ENCODE measurements at regions not wholly inside any gene's neighbourhood (a gene's known extent, or its start where the extent isn't known, plus 50 kb on each side); places are given as distances from the start of the nearest gene placed in this dataset.

DNA sequence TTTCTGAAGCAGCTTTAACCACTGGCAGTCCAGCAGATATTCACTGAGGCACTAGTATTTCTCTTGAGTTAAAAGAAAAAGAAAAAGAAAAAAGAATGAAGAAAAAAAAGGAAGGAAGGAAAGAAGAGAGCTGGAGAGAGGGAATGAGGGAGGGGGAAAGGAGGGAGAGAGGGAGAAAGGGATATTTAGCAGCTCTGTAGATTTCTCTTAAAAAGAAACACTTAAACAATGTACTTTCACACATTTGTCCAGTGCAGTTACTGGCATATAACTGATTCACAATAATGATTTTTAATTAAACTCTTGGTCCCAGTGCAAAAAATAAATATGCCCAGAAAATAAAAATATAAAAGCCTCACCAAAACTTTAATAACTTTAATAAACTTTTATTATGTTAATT, 386.4 kb downstream of the KCNJ2 start:
- H3K36me3 Mint-ChIP-seq (ENCODE audit: unreplicated experiment): no peaks in the 10 kb centered on the region
- no peak overlapping the region for H3K4me3 Mint-ChIP-seq (ENCODE audit: unreplicated experiment)
- no peaks in the 10 kb centered on the region for H3K9me3 Mint-ChIP-seq (ENCODE audit: unreplicated experiment)
- peaks cover 5% of the 10 kb centered on the region for H3K4me1 Mint-ChIP-seq (ENCODE audit: low read depth, unreplicated experiment)
- H3K27ac Mint-ChIP-seq (ENCODE audit: unreplicated experiment): no peak overlapping the region
- TF ChIP-seq CTCF (IDR thresholded peaks at IDR 0.05; ENCODE audit: partially characterized antibody, unreplicated experiment): no peak
- H3K27me3 Mint-ChIP-seq (ENCODE audit: unreplicated experiment): no peaks in the 10 kb centered on the region
- DNase-seq: no peak

GRCh38 chr17:70558821-70559220, 389.5 kb downstream of the KCNJ2 start:
- Mint-ChIP-seq H3K9me3 (ENCODE audit: unreplicated experiment) (no peaks in the 10 kb centered on the region), H3K27me3 (ENCODE audit: unreplicated experiment) (no peaks in the 10 kb centered on the region), H3K36me3 (ENCODE audit: unreplicated experiment) (no peaks in the 10 kb centered on the region), H3K27ac (ENCODE audit: unreplicated experiment) (no peak overlapping the region), H3K4me1 (ENCODE audit: low read depth, unreplicated experiment) (peaks cover 5% of the 10 kb centered on the region), H3K4me3 (ENCODE audit: unreplicated experiment) (no peak overlapping the region)
- TF ChIP-seq CTCF (IDR thresholded peaks at IDR 0.05; ENCODE audit: partially characterized antibody, unreplicated experiment): no peak
- DNase-seq: no peak

GRCh38 chr17:70560471-70560870, 391.1 kb downstream of the KCNJ2 start:
- Mint-ChIP-seq H3K27me3 (ENCODE audit: unreplicated experiment) (no peaks in the 10 kb centered on the region), H3K36me3 (ENCODE audit: unreplicated experiment) (no peaks in the 10 kb centered on the region), H3K27ac (ENCODE audit: unreplicated experiment) (no peak overlapping the region), H3K4me3 (ENCODE audit: unreplicated experiment) (no peak overlapping the region), H3K4me1 (ENCODE audit: low read depth, unreplicated experiment) (peaks cover 5% of the 10 kb centered on the region), H3K9me3 (ENCODE audit: unreplicated experiment) (no peaks in the 10 kb centered on the region)
- no peak for TF ChIP-seq CTCF (IDR thresholded peaks at IDR 0.05; ENCODE audit: partially characterized antibody, unreplicated experiment)
- DNase-seq: no peak

GRCh38 chr17:70562137-70562536, 392.8 kb downstream of the KCNJ2 start:
- Mint-ChIP-seq H3K27me3 (ENCODE audit: unreplicated experiment) (no peaks in the 10 kb centered on the region), H3K4me3 (ENCODE audit: unreplicated experiment) (no peak overlapping the region), H3K4me1 (ENCODE audit: low read depth, unreplicated experiment) (peaks cover 5% of the 10 kb centered on the region), H3K27ac (ENCODE audit: unreplicated experiment) (no peak overlapping the region), H3K9me3 (ENCODE audit: unreplicated experiment) (no peaks in the 10 kb centered on the region), H3K36me3 (ENCODE audit: unreplicated experiment) (no peaks in the 10 kb centered on the region)
- no peak for TF ChIP-seq CTCF (IDR thresholded peaks at IDR 0.05; ENCODE audit: partially characterized antibody, unreplicated experiment)
- no peak for DNase-seq

GRCh38 chr17:70563281-70563820, 394.0 kb downstream of the KCNJ2 start:
- no peak for DNase-seq
- Mint-ChIP-seq H3K4me1 (ENCODE audit: low read depth, unreplicated experiment) (no peaks in the 10 kb centered on the region), H3K9me3 (ENCODE audit: unreplicated experiment) (no peaks in the 10 kb centered on the region), H3K4me3 (ENCODE audit: unreplicated experiment) (no peak overlapping the region), H3K27ac (ENCODE audit: unreplicated experiment) (no peak overlapping the region), H3K27me3 (ENCODE audit: unreplicated experiment) (no peaks in the 10 kb centered on the region), H3K36me3 (ENCODE audit: unreplicated experiment) (no peaks in the 10 kb centered on the region)
- no peak for TF ChIP-seq CTCF (IDR thresholded peaks at IDR 0.05; ENCODE audit: partially characterized antibody, unreplicated experiment)

All from glutamatergic neuron (in vitro differentiated cells).